ENCODE measurements at regions not wholly inside any gene's neighbourhood (a gene's known extent, or its start where the extent isn't known, plus 50 kb on each side); places are given as distances from the start of the nearest gene placed in this dataset.

DNA sequence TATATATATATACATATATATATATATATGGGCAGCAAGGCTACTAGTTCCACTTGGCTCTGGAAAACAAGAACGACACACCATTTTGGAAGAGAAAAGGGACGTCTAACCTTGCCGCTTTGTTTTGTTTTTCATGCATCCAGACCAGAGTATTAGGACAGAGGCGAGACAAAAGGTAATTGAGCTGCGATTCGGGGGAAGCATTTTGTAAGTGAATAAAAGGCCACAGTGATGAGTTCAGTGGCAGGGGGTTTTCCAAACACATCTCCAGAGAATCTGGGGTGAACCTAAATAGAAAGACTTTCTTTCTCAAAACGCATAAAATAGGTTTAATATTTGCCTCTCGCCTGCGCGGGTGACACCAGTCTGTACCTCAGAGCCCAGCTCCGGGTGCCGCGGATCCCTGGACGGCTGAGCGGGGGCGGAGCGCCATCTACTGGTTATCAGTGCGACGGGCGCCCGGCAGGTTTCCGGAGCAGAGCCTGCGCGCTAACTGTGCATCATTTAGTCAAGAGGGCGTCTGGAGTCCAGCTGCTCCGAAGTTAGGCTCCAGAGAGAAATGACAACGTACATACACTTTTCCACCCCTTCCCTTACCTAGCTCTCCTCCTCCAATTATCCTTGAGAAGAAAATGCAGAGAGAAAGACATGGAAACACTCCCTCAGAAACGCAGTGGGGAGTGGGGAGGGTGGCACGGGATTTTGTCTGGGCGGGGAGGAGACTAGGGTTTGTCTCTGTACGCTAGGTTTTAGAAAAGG lies 262.3 kb downstream of the TBC1D4 start:
- TF ChIP-seq, protein P1, sequence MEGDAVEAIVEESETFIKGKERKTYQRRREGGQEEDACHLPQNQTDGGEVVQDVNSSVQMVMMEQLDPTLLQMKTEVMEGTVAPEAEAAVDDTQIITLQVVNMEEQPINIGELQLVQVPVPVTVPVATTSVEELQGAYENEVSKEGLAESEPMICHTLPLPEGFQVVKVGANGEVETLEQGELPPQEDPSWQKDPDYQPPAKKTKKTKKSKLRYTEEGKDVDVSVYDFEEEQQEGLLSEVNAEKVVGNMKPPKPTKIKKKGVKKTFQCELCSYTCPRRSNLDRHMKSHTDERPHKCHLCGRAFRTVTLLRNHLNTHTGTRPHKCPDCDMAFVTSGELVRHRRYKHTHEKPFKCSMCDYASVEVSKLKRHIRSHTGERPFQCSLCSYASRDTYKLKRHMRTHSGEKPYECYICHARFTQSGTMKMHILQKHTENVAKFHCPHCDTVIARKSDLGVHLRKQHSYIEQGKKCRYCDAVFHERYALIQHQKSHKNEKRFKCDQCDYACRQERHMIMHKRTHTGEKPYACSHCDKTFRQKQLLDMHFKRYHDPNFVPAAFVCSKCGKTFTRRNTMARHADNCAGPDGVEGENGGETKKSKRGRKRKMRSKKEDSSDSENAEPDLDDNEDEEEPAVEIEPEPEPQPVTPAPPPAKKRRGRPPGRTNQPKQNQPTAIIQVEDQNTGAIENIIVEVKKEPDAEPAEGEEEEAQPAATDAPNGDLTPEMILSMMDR (IDR thresholded peaks at IDR 0.05; ENCODE audit: insufficient read depth, low read length, poor library complexity, severe bottlenecking) = peak; percentile 93
- no peak for TF ChIP-seq EZH2phosphoT487 (conservative IDR thresholded peaks at IDR 0.05; ENCODE audit: low read length)

All from SU-DHL-6 (cell line).